GM23248 (cell line): ENCODE measurements at regions not wholly inside any gene's neighbourhood (a gene's known extent, or its start where the extent isn't known, plus 50 kb on each side); places are given as distances from the start of the nearest gene placed in this dataset.

Experiments used
- EZH2 ChIP-seq: fragments of 200-600 bp; sonication (generic); IDR thresholded peaks from 2 replicates; pipeline ENCODE4 v1.6.1; 2018; ENCODE audit warnings: antibody characterized with exemption, mild to moderate bottlenecking; ENCODE audit not compliant: insufficient read depth, poor library complexity, severe bottlenecking
- EZH2phosphoT487 ChIP-seq: fragments of 200-600 bp; sonication (generic); IDR thresholded peaks from 2 replicates; pipeline ENCODE4 v1.6.1; 2018; ENCODE audit warnings: antibody characterized with exemption, moderate library complexity, mild to moderate bottlenecking, low read depth; ENCODE audit not compliant: insufficient read depth

DNA sequence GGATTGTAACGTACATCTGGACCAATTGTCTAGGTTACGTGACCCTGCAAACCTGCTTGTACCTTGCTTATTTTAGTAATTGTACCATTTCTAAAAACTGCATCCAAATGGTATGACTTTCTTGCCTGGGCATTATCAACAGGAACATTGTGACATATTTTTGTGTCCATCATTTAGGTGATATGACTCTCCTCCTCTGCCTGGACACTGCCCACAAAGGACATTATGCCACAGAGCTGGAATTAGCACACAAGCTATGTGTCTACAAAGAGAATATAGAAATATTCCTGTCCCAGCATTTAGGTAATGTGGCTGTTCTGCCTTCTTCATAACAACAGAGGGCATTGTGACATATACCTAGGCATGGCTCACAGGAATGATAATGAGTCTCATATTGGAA, 1153.7 kb upstream of the AMELY start:
- TF ChIP-seq EZH2 (no peak), EZH2phosphoT487 (no peak)
